Endothelial cell of umbilical vein (primary cell): ENCODE measurements at regions not wholly inside any gene's neighbourhood (a gene's known extent, or its start where the extent isn't known, plus 50 kb on each side); places are given as distances from the start of the nearest gene placed in this dataset.

Experiments
- BruUV-seq: library from RNA; stranded (reverse); fragments of 400-500 nt; replicated peaks from 2 replicates; lab custom pipeline; 2021; lab: Mats Ljungman, UMichigan
- CTCF ChIA-PET: fragments of 300-600, 350-600 bp; sonication (Branson Sonifier 250); formaldehyde crosslinking; loops from one replicate; lab custom pipeline; 2021; ENCODE audit warnings: antibody characterized with exemption, inconsistent platforms; lab: Charles Lee
- POLR2A ChIA-PET: fragments of 300-600, 350-600 bp; sonication (Branson Sonifier 250); formaldehyde crosslinking; loops from one replicate; lab custom pipeline; 2021; ENCODE audit warnings: antibody characterized with exemption, inconsistent platforms; lab: Charles Lee
- DNase-seq: peaks from one replicate; pipeline ENCODE4 v3.0.0-alpha.2; 2011; ENCODE audit warnings: low read depth, low spot score
- FAIRE-seq: peaks from 2 replicates; lab custom pipeline; 2011; peaks lifted over from hg19 to GRCh38; lab: Jason Lieb, UNC
- H2AFZ ChIP-seq: 2 replicates; pipeline ENCODE4 v1.6.0; 2012; ENCODE audit warnings: low read depth, low read length, control low read depth, inconsistent platforms
- H3K27ac ChIP-seq: 2 replicates; pipeline ENCODE4 v1.5.1; 2011; ENCODE audit warnings: low read depth, mild to moderate bottlenecking, control low read depth, low read length, moderate library complexity; ENCODE audit not compliant: insufficient read depth
- H3K27me3 ChIP-seq, 2 experiments: 2 replicates each; pipeline versions ENCODE4 v1.6.0 to v1.6.1; 2011; ENCODE audit warnings: low read length in 2 of 2, mixed read lengths in 1 of 2; ENCODE audit not compliant: control insufficient read depth in 2 of 2, insufficient read depth in 2 of 2
- H3K36me3 ChIP-seq, 2 experiments: 2 replicates in 1 of 2; 3 replicates in 1 of 2; pipeline ENCODE4 v1.5.1; 2011; ENCODE audit warnings: low read length in 2 of 2, mild to moderate bottlenecking in 1 of 2, moderate library complexity in 1 of 2; ENCODE audit not compliant: control insufficient read depth in 2 of 2, insufficient read depth in 2 of 2; ENCODE audit errors: extremely low read depth in 1 of 2
- H3K4me1 ChIP-seq: 3 replicates; pipeline ENCODE4 v1.5.1; 2011; ENCODE audit warnings: mild to moderate bottlenecking, low read length; ENCODE audit not compliant: control insufficient read depth, insufficient read depth; ENCODE audit errors: extremely low read depth
- H3K4me2 ChIP-seq: 2 replicates; pipeline ENCODE4 v1.6.1; 2011; ENCODE audit warnings: low read length, control low read depth, mixed read lengths; ENCODE audit not compliant: insufficient read depth
- H3K4me3 ChIP-seq, 3 experiments: fragments of 200-600 bp in 1 of 3; sonication (generic), shearing (Covaris generic) in 1 of 3; replicated peaks in 1 of 3; 2 replicates each; pipeline ENCODE4 v1.5.1; 2011 to 2016; ENCODE audit warnings: control low read depth in 3 of 3, low read length in 3 of 3, mild to moderate bottlenecking in 2 of 3, inconsistent platforms in 1 of 3, low read depth in 1 of 3, moderate library complexity in 1 of 3; ENCODE audit not compliant: insufficient read depth in 1 of 3
- H3K79me2 ChIP-seq: 2 replicates; pipeline ENCODE4 v1.6.0; 2012; ENCODE audit warnings: low read length, inconsistent platforms; ENCODE audit not compliant: control insufficient read depth, insufficient read depth
- H3K9ac ChIP-seq: replicated peaks from 2 replicates; pipeline ENCODE3; 2011; ENCODE audit warnings: low read length, control low read depth; ENCODE audit not compliant: insufficient read depth; ENCODE audit errors: extremely low read depth
- H3K9me1 ChIP-seq: replicated peaks from 3 replicates; pipeline ENCODE4 v1.6.0; 2011; ENCODE audit warnings: mild to moderate bottlenecking, low read length; ENCODE audit not compliant: control insufficient read depth, insufficient read depth; ENCODE audit errors: extremely low read depth
- H3K9me3 ChIP-seq: replicated peaks from 2 replicates; pipeline ENCODE4 v1.5.1; 2012; ENCODE audit warnings: low read length, inconsistent platforms; ENCODE audit not compliant: control insufficient read depth, insufficient read depth
- H4K20me1 ChIP-seq: replicated peaks from 2 replicates; pipeline ENCODE3; 2011; ENCODE audit warnings: mild to moderate bottlenecking, low read length; ENCODE audit not compliant: control insufficient read depth, insufficient read depth; ENCODE audit errors: extremely low read depth
- EZH2 ChIP-seq: IDR thresholded peaks from 2 replicates; pipeline ENCODE4 v1.6.1; 2012; ENCODE audit warnings: borderline replicate concordance, low read depth, mild to moderate bottlenecking, moderate library complexity, low read length, inconsistent platforms; ENCODE audit not compliant: severe bottlenecking
- FOS ChIP-seq: IDR thresholded peaks from 2 replicates; pipeline ENCODE4 v1.6.1; 2011; ENCODE audit warnings: mild to moderate bottlenecking, low read length, moderate library complexity, borderline replicate concordance; ENCODE audit not compliant: insufficient read depth
- GATA2 ChIP-seq: IDR thresholded peaks from 2 replicates; pipeline ENCODE4 v1.7.0; 2011; ENCODE audit warnings: low read depth, mild to moderate bottlenecking, moderate library complexity, mixed read lengths, low read length; ENCODE audit not compliant: insufficient read length, insufficient read depth
- JUN ChIP-seq: IDR thresholded peaks from 2 replicates; pipeline ENCODE4 v1.6.1; 2011; ENCODE audit warnings: borderline replicate concordance, low read depth; ENCODE audit not compliant: insufficient read length, insufficient read depth
- MYC ChIP-seq: IDR thresholded peaks from one replicate; pipeline ENCODE4 v1.6.1; 2011; ENCODE audit warnings: mild to moderate bottlenecking, low read depth, low read length
- POLR2A ChIP-seq: IDR thresholded peaks from 2 replicates; pipeline ENCODE4 v1.6.1; 2012; ENCODE audit warnings: low read depth, mild to moderate bottlenecking, control low read depth, low read length
- POLR2AphosphoS5 ChIP-seq: IDR thresholded peaks from 2 replicates; pipeline ENCODE4 v1.6.1; 2012; ENCODE audit warnings: low read depth, mild to moderate bottlenecking, control low read depth, low read length, moderate library complexity; ENCODE audit not compliant: insufficient read depth
- dilution Hi-C: fragments of 300-500 bp; cut with MboI; formaldehyde crosslinking; loops from one replicate; pipeline ENCODE4 v1.15.0; 2019; ENCODE audit warnings: low sequenced_read_pairs; ENCODE audit not compliant: extremely low pct_ligation_motif_present
- intact Hi-C: fragments of 100-400 bp; cut with micrococcal nuclease; formaldehyde crosslinking; loops from one replicate; pipeline ENCODE4 v1.10.0; 2022
- TF ChIP-seq, protein P1 (sequence below), 2 donors: IDR thresholded peaks; 1 replicate in 1 of 2; 2 replicates in 1 of 2; pipeline ENCODE4 v1.5.1; 2011; ENCODE audit warnings: low read length in 2 of 2, mild to moderate bottlenecking in 2 of 2, moderate library complexity in 2 of 2, control low read depth in 1 of 2, inconsistent platforms in 1 of 2, low read depth in 1 of 2; ENCODE audit not compliant: insufficient read depth in 1 of 2; ENCODE audit errors: extremely low read depth in 1 of 2
- TF ChIP-seq, protein P2 (sequence below): IDR thresholded peaks from 2 replicates; pipeline ENCODE4 v1.6.1; 2011; ENCODE audit not compliant: insufficient read depth, insufficient read length

GRCh38 chr6:91288741-91289140, 701.9 kb upstream of the MAP3K7 start:
- intact Hi-C loops = no loop called here
- POLR2A ChIA-PET = no interaction called here
- H2AFZ ChIP-seq = no peak overlapping the region

More at GRCh38 chr6:91288741-91289140, 701.9 kb upstream of the MAP3K7 start:
- Histone ChIP-seq H3K9ac (no peak overlapping the region), H3K4me3 (no peak overlapping the region), H4K20me1 (no peaks in the 10 kb centered on the region), H3K36me3 (no peaks in the 10 kb centered on the region), H3K27ac (no peak overlapping the region), H3K27me3 (no peaks in the 10 kb centered on the region), H3K9me1 (no peaks in the 10 kb centered on the region), H3K79me2 (no peaks in the 10 kb centered on the region), H3K4me2 (no peak overlapping the region), H3K4me1 (no peaks in the 10 kb centered on the region), H3K9me3 (no peaks in the 10 kb centered on the region)
- dilution Hi-C loops = no loop called here
- no peak for FAIRE-seq
- TF ChIP-seq POLR2AphosphoS5 = no peak
- TF ChIP-seq POLR2A = no peak
- no peak for TF ChIP-seq GATA2
- no peak for TF ChIP-seq MYC
- TF ChIP-seq, protein P1, sequence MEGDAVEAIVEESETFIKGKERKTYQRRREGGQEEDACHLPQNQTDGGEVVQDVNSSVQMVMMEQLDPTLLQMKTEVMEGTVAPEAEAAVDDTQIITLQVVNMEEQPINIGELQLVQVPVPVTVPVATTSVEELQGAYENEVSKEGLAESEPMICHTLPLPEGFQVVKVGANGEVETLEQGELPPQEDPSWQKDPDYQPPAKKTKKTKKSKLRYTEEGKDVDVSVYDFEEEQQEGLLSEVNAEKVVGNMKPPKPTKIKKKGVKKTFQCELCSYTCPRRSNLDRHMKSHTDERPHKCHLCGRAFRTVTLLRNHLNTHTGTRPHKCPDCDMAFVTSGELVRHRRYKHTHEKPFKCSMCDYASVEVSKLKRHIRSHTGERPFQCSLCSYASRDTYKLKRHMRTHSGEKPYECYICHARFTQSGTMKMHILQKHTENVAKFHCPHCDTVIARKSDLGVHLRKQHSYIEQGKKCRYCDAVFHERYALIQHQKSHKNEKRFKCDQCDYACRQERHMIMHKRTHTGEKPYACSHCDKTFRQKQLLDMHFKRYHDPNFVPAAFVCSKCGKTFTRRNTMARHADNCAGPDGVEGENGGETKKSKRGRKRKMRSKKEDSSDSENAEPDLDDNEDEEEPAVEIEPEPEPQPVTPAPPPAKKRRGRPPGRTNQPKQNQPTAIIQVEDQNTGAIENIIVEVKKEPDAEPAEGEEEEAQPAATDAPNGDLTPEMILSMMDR (IDR thresholded peaks at IDR 0.05; ENCODE audit: extremely low read depth in 1 of 2, insufficient read depth in 1 of 2, low read depth in 1 of 2, low read length in 2 of 2) = no peak
- no peak for TF ChIP-seq FOS
- TF ChIP-seq JUN = no peak
- TF ChIP-seq, protein P2, sequence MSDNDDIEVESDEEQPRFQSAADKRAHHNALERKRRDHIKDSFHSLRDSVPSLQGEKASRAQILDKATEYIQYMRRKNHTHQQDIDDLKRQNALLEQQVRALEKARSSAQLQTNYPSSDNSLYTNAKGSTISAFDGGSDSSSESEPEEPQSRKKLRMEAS = no peak
- TF ChIP-seq EZH2 = no peak
- BruUV-seq = no TSS peak
- DNase-seq = no peak
- CTCF ChIA-PET = no interaction called here
